BE2C (cell line): ENCODE measurements at regions not wholly inside any gene's neighbourhood (a gene's known extent, or its start where the extent isn't known, plus 50 kb on each side); places are given as distances from the start of the nearest gene placed in this dataset.

Experiments
- DNase-seq: peaks from one replicate; pipeline ENCODE4 v3.0.0-alpha.2; 2020
- H3K27me3 ChIP-seq: fragments of 250-450 bp; sonication (Bioruptor Pico); 2 replicates; pipeline ENCODE4 v1.5.1; 2020; ENCODE audit warnings: mild to moderate bottlenecking
- H3K36me3 ChIP-seq: fragments of 250-450 bp; sonication (Bioruptor Pico); 2 replicates; pipeline ENCODE4 v1.5.1; 2020; ENCODE audit warnings: mild to moderate bottlenecking
- H3K4me1 ChIP-seq: fragments of 250-450 bp; sonication (Bioruptor Pico); 2 replicates; pipeline ENCODE4 v1.5.1; 2020
- H3K4me3 ChIP-seq: 2 replicates; pipeline ENCODE4 v1.5.1; 2011; ENCODE audit warnings: low read depth, low read length
- H3K9me3 ChIP-seq: fragments of 250-450 bp; sonication (Bioruptor Pico); 2 replicates; pipeline ENCODE4 v1.5.1; 2020
- TF ChIP-seq, protein P1 (sequence below): IDR thresholded peaks from 2 replicates; pipeline ENCODE4 v1.5.1; 2012; ENCODE audit warnings: mild to moderate bottlenecking, low read depth, low read length

- no peak for DNase-seq
- H3K4me1 ChIP-seq = no peaks in the 10 kb centered on the region
- no peak overlapping the region for H3K4me3 ChIP-seq
- H3K9me3 ChIP-seq = no peaks in the 10 kb centered on the region
- TF ChIP-seq, protein P1, sequence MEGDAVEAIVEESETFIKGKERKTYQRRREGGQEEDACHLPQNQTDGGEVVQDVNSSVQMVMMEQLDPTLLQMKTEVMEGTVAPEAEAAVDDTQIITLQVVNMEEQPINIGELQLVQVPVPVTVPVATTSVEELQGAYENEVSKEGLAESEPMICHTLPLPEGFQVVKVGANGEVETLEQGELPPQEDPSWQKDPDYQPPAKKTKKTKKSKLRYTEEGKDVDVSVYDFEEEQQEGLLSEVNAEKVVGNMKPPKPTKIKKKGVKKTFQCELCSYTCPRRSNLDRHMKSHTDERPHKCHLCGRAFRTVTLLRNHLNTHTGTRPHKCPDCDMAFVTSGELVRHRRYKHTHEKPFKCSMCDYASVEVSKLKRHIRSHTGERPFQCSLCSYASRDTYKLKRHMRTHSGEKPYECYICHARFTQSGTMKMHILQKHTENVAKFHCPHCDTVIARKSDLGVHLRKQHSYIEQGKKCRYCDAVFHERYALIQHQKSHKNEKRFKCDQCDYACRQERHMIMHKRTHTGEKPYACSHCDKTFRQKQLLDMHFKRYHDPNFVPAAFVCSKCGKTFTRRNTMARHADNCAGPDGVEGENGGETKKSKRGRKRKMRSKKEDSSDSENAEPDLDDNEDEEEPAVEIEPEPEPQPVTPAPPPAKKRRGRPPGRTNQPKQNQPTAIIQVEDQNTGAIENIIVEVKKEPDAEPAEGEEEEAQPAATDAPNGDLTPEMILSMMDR = no peak
- H3K27me3 ChIP-seq = no peaks in the 10 kb centered on the region
- H3K36me3 ChIP-seq = no peaks in the 10 kb centered on the region
These were observed 900.4 kb upstream of the CDH2 start for GRCh38 chr18:29077344-29077743.

DNA sequence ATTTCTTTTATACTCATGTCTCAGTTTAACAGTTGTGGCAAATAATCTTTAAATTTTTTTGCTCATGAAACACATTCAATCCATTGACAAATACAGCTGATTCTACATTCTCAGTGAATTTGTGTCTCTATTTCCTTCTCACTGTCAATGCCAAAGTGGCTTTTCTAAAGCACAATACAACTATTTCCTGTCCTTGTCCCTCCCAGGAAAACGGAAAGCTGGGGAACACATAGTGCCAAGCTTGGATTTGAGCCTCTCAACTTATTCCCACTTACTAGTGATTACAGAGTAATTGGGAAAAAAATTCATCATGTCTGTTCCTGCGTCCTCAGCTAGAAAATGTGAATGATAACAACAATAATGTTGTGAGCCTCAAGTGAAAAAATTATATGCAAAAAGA, 899.7 kb upstream of the CDH2 start:
- no peak for DNase-seq
- Histone ChIP-seq H3K4me1 (no peaks in the 10 kb centered on the region), H3K27me3 (no peaks in the 10 kb centered on the region), H3K4me3 (no peak overlapping the region), H3K36me3 (no peaks in the 10 kb centered on the region), H3K9me3 (no peaks in the 10 kb centered on the region)
- TF ChIP-seq, protein P1 = no peak

DNA sequence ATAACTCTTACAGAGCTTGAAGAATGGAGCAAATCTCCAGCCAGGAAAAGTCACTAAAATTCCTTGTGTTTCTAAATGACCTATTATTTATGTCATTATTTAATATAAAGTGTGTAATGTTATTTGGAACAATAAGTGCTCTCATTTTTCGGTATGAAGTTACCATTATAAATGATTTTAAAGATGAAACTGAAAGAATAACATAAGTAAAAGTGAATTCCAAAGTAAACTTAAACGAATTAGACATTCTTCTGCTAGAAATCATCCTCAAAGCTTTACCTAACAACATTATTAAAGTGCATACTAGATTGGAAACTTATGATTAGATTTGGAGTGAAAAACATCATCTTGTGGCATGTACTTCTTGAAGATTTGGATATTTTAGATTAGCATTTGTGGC, 897.2 kb upstream of the CDH2 start:
- DNase-seq = no peak
- H3K36me3 ChIP-seq = no peaks in the 10 kb centered on the region
- H3K27me3 ChIP-seq = no peaks in the 10 kb centered on the region
- TF ChIP-seq, protein P1 = no peak
- no peak overlapping the region for H3K4me3 ChIP-seq
- H3K4me1 ChIP-seq = no peaks in the 10 kb centered on the region
- H3K9me3 ChIP-seq = no peaks in the 10 kb centered on the region

DNA sequence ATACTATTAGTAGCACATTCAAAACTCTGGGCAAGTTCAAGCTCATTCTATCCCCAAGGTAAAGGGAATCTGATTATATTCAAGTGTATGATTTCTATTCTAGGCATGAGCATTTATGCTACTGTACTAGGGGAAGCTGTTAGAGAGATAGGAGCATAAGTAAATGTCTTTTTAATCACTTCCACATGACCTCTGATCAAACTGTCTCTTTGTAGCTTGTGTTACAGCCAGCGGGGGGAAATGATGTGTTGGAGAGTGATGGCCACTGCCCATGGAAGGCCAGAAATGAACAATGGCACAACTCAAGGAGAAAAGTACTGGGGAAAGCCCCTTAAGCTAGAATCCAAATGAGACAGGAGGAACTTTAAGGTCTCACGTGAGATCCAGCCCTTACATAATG, 894.9 kb upstream of the CDH2 start:
- DNase-seq = no peak
- no peaks in the 10 kb centered on the region for H3K27me3 ChIP-seq
- no peaks in the 10 kb centered on the region for H3K9me3 ChIP-seq
- H3K36me3 ChIP-seq = no peaks in the 10 kb centered on the region
- H3K4me1 ChIP-seq = no peaks in the 10 kb centered on the region
- TF ChIP-seq, protein P1 = no peak
- no peak overlapping the region for H3K4me3 ChIP-seq

DNA sequence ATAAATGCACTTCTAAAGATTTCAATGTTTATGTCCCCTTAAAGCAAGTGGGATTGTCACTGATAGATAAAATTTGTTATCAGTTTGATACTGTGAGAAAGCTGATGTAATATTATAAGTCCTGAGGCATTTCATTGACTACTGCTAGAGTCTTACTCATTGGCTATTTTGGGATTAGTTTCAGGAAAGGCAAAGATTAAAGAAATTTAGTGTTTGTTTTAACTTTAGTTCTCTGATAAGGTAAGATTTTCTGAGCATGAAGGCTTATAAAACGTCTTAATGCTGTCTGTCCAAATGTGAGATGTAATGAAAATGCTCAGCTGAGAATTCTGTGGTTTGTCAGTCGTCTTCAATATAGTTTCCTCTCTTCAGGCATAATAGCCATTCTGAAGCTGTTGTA, 886.4 kb upstream of the CDH2 start:
- Histone ChIP-seq H3K27me3 (no peaks in the 10 kb centered on the region), H3K4me3 (no peak overlapping the region), H3K36me3 (no peaks in the 10 kb centered on the region), H3K9me3 (no peaks in the 10 kb centered on the region), H3K4me1 (no peaks in the 10 kb centered on the region)
- TF ChIP-seq, protein P1 = no peak
- DNase-seq = no peak

DNA sequence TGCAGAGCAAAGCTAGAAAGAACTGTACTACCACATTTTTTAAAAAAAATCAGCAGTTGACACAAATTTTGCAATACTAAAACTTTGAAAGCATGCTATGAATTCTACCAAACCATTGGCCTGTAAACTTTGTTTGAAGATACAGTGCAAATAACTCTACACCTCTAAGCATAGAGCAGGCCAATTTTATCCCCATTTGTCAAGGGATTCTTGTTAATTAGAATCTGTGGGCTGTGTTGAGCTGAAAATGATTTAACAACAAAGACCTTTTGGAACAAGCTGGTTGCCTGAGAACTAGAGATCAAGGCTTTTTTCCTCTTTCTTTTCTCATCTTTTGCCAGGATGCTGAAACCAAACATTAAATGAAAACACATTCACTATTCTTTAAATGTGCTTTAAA, 886.0 kb upstream of the CDH2 start:
- DNase-seq = no peak
- Histone ChIP-seq H3K4me3 (no peak overlapping the region), H3K36me3 (no peaks in the 10 kb centered on the region), H3K27me3 (no peaks in the 10 kb centered on the region), H3K4me1 (no peaks in the 10 kb centered on the region), H3K9me3 (no peaks in the 10 kb centered on the region)
- TF ChIP-seq, protein P1 = no peak
